Suprapubic skin (tissue), 4 donors: ENCODE measurements at regions not wholly inside any gene's neighbourhood (a gene's known extent, or its start where the extent isn't known, plus 50 kb on each side); places are given as distances from the start of the nearest gene placed in this dataset.

ENCODE experiments used
- DNase-seq, 2 donors: peaks; one replicate each; pipeline ENCODE4 v3.0.0-alpha.2; 2019; ENCODE audit warnings: low spot score in 2 of 2
- H3K27ac ChIP-seq: fragments of 200-600 bp; sonication (generic); one replicate; pipeline ENCODE4 v1.5.1; 2019
- H3K27me3 ChIP-seq: fragments of 200-600 bp; sonication (generic); one replicate; pipeline ENCODE4 v1.5.1; 2019
- H3K36me3 ChIP-seq: fragments of 200-600 bp; sonication (generic); one replicate; pipeline ENCODE4 v1.5.1; 2019
- H3K4me1 ChIP-seq: fragments of 200-600 bp; sonication (generic); one replicate; pipeline ENCODE4 v1.5.1; 2019
- H3K4me3 ChIP-seq: fragments of 200-600 bp; sonication (generic); one replicate; pipeline ENCODE4 v1.5.1; 2019; ENCODE audit warnings: mild to moderate bottlenecking
- H3K9me3 ChIP-seq: fragments of 200-600 bp; sonication (generic); one replicate; pipeline ENCODE4 v1.5.1; 2019
- EP300 ChIP-seq: sonication (generic); formaldehyde crosslinking; IDR thresholded peaks from one replicate; pipeline ENCODE4 v1.6.1; 2017; ENCODE audit warnings: antibody characterized with exemption
- POLR2A ChIP-seq, 2 donors: fragments of 450-650 bp; IDR thresholded peaks; one replicate each; pipeline ENCODE4 v1.6.1; 2017; ENCODE audit warnings: antibody characterized with exemption in 2 of 2, mild to moderate bottlenecking in 2 of 2, moderate library complexity in 2 of 2
- POLR2AphosphoS5 ChIP-seq, 3 donors: sonication (generic); formaldehyde crosslinking; IDR thresholded peaks; one replicate each; pipeline ENCODE4 v1.6.1; 2017; ENCODE audit warnings: antibody characterized with exemption in 3 of 3
- WGBS: methylation state at CpG from one replicate; pipeline ENCODE4 v1.1.5; 2018; 5-methylcytosine and 5-hydroxymethylcytosine counted together
- TF ChIP-seq, protein P1 (sequence below), 2 donors: fragments of 200-600 bp in 1 of 2; fragments of 450-650 bp in 1 of 2; sonication (generic) in 1 of 2; IDR thresholded peaks; one replicate each; pipeline ENCODE4 v1.5.1; 2016 to 2019; ENCODE audit warnings: antibody characterized with exemption in 2 of 2, mild to moderate bottlenecking in 1 of 2, moderate library complexity in 1 of 2

DNA sequence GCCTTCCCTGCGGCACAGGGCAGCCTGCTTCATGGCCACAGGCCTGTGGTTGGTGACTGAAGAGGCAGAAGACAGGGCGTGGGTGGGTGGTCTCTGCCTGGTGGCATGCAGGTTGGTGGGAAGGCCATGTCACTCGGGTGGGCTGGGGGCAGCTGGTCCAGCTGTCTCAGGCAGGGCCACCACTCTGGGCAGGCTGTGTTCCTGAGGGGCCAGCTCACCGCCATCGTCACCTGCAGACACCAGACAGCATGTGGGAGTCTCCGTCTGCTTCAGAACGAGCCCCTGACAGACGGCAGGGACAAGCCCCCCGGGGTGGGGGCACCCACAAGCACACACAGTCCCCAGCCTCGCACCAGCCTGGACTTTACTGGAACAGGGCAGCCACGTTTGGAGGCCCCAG is 750.1 kb downstream of the BRD1 start:
- H3K4me1 ChIP-seq: no peaks in the 10 kb centered on the region
- H3K36me3 ChIP-seq: no peaks in the 10 kb centered on the region
- H3K27ac ChIP-seq: no peak overlapping the region
- H3K27me3 ChIP-seq: peaks cover 18% of the 10 kb centered on the region
- DNase-seq: no peak
- 80% methylated on average over 1 of the region's 11 CpGs for WGBS
- H3K9me3 ChIP-seq: no peaks in the 10 kb centered on the region
- no peak for TF ChIP-seq POLR2A (IDR thresholded peaks at IDR 0.05)
- no peak for TF ChIP-seq EP300
- TF ChIP-seq POLR2AphosphoS5 (IDR thresholded peaks at IDR 0.05): no peak
- TF ChIP-seq, protein P1, sequence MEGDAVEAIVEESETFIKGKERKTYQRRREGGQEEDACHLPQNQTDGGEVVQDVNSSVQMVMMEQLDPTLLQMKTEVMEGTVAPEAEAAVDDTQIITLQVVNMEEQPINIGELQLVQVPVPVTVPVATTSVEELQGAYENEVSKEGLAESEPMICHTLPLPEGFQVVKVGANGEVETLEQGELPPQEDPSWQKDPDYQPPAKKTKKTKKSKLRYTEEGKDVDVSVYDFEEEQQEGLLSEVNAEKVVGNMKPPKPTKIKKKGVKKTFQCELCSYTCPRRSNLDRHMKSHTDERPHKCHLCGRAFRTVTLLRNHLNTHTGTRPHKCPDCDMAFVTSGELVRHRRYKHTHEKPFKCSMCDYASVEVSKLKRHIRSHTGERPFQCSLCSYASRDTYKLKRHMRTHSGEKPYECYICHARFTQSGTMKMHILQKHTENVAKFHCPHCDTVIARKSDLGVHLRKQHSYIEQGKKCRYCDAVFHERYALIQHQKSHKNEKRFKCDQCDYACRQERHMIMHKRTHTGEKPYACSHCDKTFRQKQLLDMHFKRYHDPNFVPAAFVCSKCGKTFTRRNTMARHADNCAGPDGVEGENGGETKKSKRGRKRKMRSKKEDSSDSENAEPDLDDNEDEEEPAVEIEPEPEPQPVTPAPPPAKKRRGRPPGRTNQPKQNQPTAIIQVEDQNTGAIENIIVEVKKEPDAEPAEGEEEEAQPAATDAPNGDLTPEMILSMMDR (IDR thresholded peaks at IDR 0.05): no peak
- no peak overlapping the region for H3K4me3 ChIP-seq

DNA sequence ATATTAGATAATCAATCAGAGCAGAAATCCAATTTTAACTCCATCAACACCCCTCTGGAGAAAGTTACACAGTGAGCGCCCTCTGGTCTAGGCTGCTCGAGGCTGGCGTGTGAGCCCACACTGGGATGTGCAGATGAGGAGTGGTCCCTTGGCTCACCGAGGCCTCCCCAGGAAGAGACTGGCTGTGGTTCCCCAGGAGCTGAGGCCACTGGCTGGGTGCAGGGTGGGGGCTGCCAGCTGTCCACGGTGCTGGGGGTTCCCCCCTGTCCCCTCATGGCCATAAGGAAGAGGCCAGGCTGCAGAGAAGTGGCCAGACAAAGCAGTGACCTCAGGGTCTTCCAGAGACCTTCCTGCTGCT is 750.7 kb downstream of the BRD1 start:
- TF ChIP-seq, protein P1 (IDR thresholded peaks at IDR 0.05): no peak
- TF ChIP-seq EP300: no peak
- H3K9me3 ChIP-seq: no peaks in the 10 kb centered on the region
- 94% methylated on average over 3 of the region's 5 CpGs for WGBS
- H3K36me3 ChIP-seq: no peaks in the 10 kb centered on the region
- H3K27ac ChIP-seq: no peak overlapping the region
- no peaks in the 10 kb centered on the region for H3K4me1 ChIP-seq
- peaks cover 21% of the 10 kb centered on the region for H3K27me3 ChIP-seq
- no peak overlapping the region for H3K4me3 ChIP-seq
- no peak for DNase-seq

DNA sequence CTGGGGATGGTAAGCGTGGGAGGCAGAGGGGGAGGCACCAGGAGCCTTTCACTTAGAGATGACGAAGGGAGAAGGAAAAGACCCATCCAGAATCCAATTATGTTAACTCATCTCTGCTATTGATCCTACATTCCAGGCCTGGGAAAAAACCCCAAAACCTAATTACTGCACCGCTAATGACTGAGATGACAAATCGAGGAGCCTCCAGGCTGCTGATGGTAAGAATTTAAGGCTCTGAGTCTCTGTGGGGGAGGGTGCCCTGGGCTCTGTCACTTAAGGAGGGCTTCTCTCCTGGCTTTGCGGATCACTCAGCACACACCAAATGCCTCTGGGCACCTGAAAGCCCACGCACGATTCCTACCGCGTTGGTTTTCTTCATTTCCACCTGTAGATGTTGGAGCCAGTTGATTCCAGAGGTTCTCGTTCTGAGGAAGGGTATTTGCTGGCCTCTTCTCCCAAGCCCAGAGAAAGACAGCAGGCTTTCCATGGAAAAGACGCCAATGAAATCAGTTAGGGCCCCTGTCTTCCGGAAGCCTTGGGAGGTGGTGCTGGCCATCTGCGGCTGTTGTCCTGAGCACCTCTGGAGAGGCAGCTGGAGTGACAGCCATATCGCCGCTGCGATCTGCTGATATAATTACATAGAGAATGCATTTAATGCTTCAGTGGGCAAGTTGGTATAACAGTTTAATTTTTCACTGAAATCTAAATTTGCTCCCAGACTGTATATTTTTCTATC is 751.2 kb downstream of the BRD1 start:
- WGBS: 77% methylated on average over 16 of the region's 16 CpGs

DNA sequence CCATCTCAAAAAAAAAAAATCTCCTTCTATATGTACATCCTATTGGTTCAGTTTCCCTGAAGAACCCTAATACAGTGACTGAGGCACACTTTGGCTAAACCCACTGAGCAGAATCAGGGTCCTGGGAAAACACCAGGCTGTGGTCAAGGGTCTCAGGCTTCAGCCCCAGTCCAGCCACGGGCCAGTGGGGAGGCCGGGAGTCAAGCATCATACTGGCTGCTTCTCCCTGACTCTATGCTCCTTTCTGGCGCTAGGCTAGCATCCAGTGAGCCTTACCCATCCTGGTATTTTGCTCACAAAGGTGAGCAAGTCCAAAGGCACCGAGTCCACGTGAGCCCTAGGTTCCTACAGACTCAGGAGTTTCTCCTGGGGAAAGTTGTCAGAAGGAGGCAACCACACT is 752.5 kb downstream of the BRD1 start:
- TF ChIP-seq, protein P1 (IDR thresholded peaks at IDR 0.05): no peak
- no peak for TF ChIP-seq POLR2A (IDR thresholded peaks at IDR 0.05)
- TF ChIP-seq POLR2AphosphoS5 (IDR thresholded peaks at IDR 0.05): no peak
- no peak for TF ChIP-seq EP300
- Histone ChIP-seq H3K27ac (no peak overlapping the region), H3K36me3 (no peaks in the 10 kb centered on the region), H3K27me3 (peaks cover 20% of the 10 kb centered on the region), H3K4me3 (no peak overlapping the region), H3K4me1 (no peaks in the 10 kb centered on the region), H3K9me3 (no peaks in the 10 kb centered on the region)
- no peak for DNase-seq
- WGBS: 85% methylated on average over 4 of the region's 5 CpGs

More for the DNA sequence above, 751.2 kb downstream of the BRD1 start:
- H3K27me3 ChIP-seq: peaks cover 21% of the 10 kb centered on the region
- H3K36me3 ChIP-seq: no peaks in the 10 kb centered on the region
- no peak overlapping the region for H3K27ac ChIP-seq
- no peaks in the 10 kb centered on the region for H3K9me3 ChIP-seq
- H3K4me1 ChIP-seq: no peaks in the 10 kb centered on the region
- TF ChIP-seq, protein P1 (IDR thresholded peaks at IDR 0.05): no peak
- TF ChIP-seq EP300: no peak
- TF ChIP-seq POLR2AphosphoS5 (IDR thresholded peaks at IDR 0.05): no peak
- no peak for TF ChIP-seq POLR2A (IDR thresholded peaks at IDR 0.05)
- no peak for DNase-seq
- H3K4me3 ChIP-seq: no peak overlapping the region

DNA sequence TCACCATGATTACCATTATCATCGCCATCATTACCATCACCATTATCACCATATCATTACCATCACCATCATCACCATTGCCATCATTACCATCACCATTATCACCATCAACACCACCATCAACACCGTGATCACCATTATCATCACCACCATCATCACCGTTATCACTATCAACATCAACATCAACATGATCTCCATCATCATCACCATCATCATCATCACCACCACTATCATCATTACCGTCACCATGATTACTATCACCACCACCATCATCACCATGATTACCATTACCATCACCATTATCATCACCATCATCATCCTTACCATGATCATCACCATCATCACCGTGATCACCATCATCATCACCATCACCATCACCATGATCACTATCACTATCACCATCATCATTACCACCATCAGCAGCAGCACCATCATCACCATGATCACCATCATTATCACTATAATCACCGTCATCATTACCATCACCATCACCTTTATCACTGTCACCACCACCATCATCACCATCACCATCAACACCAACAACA is 753.7 kb downstream of the BRD1 start:
- Histone ChIP-seq H3K4me3 (no peak overlapping the region), H3K4me1 (no peaks in the 10 kb centered on the region), H3K9me3 (no peaks in the 10 kb centered on the region), H3K36me3 (no peaks in the 10 kb centered on the region), H3K27ac (no peak overlapping the region), H3K27me3 (peaks cover 21% of the 10 kb centered on the region)
- TF ChIP-seq POLR2AphosphoS5 (IDR thresholded peaks at IDR 0.05) (no peak), EP300 (no peak), POLR2A (IDR thresholded peaks at IDR 0.05) (no peak)
- TF ChIP-seq, protein P1 (IDR thresholded peaks at IDR 0.05): no peak
- DNase-seq: no peak
- 94% methylated on average over 6 of the region's 6 CpGs for WGBS
